ENCODE measurements at regions not wholly inside any gene's neighbourhood (a gene's known extent, or its start where the extent isn't known, plus 50 kb on each side); places are given as distances from the start of the nearest gene placed in this dataset.

- TF ChIP-seq ZNF274 (IDR thresholded peaks at IDR 0.05; ENCODE audit: borderline replicate concordance, extremely low read depth, low read length): no peak
- no peak for TF ChIP-seq NRF1 (IDR thresholded peaks at IDR 0.05; ENCODE audit: low read depth, low read length)
- TF ChIP-seq SP2 (IDR thresholded peaks at IDR 0.05; ENCODE audit: low read length): no peak
- TF ChIP-seq RXRA (IDR thresholded peaks at IDR 0.05; ENCODE audit: insufficient read depth, low read depth, low read length): no peak
- no peak for TF ChIP-seq TAF7 (optimal IDR thresholded peaks at IDR 0.05; ENCODE audit: borderline replicate concordance, low read depth, low read length)
These were observed 59.4 kb downstream of the GCC1 start (continued) for GRCh38 chr7:127525866-127526480.
